ENCODE measurements at regions not wholly inside any gene's neighbourhood (a gene's known extent, or its start where the extent isn't known, plus 50 kb on each side); places are given as distances from the start of the nearest gene placed in this dataset.

GRCh38 chrX:47722260-47722659 lies 63.3 kb upstream of the UXT start:
- TF ChIP-seq CTCF (conservative IDR thresholded peaks at IDR 0.05; ENCODE audit: low read depth, low read length): no peak
- TF ChIP-seq CEBPB (IDR thresholded peaks at IDR 0.05; ENCODE audit: low read depth, low read length): no peak
- no peak for TF ChIP-seq MAFK (IDR thresholded peaks at IDR 0.05; ENCODE audit: low read depth, low read length)
- TF ChIP-seq RCOR1 (IDR thresholded peaks at IDR 0.05; ENCODE audit: insufficient replicate concordance, low read length): no peak
